Large intestine (tissue), 3 donors: ENCODE measurements at regions not wholly inside any gene's neighbourhood (a gene's known extent, or its start where the extent isn't known, plus 50 kb on each side); places are given as distances from the start of the nearest gene placed in this dataset.

ENCODE experiments used
- DNase-seq, 2 donors: peaks; one replicate each; pipeline versions ENCODE4 v3.0.0 to v3.0.0-alpha.2; 2013
- H3K27ac ChIP-seq: one replicate; pipeline ENCODE4 v1.5.1; 2013; ENCODE audit warnings: low read length
- H3K27me3 ChIP-seq: 2 replicates; pipeline ENCODE4 v1.6.1; 2013; ENCODE audit warnings: low read length; ENCODE audit not compliant: control insufficient read depth, insufficient read depth
- H3K36me3 ChIP-seq: 2 replicates; pipeline ENCODE4 v1.6.1; 2013; ENCODE audit warnings: low read length; ENCODE audit not compliant: control insufficient read depth, insufficient read depth
- H3K4me1 ChIP-seq: one replicate; pipeline ENCODE4 v1.6.1; 2013; ENCODE audit warnings: low read length; ENCODE audit not compliant: control insufficient read depth, insufficient read depth
- H3K4me3 ChIP-seq: one replicate; pipeline ENCODE4 v1.5.1; 2013; ENCODE audit warnings: low read length
- H3K9me3 ChIP-seq: one replicate; pipeline ENCODE4 v1.6.1; 2013; ENCODE audit warnings: mild to moderate bottlenecking, low read depth, low read length, moderate library complexity; ENCODE audit not compliant: control insufficient read depth
- WGBS: methylation state at CpG from one replicate; pipeline ENCODE4 v1.1.5; 2013; ENCODE audit warnings: low lambda C conversion rate; ENCODE audit not compliant: insufficient coverage; 5-methylcytosine and 5-hydroxymethylcytosine counted together

DNA sequence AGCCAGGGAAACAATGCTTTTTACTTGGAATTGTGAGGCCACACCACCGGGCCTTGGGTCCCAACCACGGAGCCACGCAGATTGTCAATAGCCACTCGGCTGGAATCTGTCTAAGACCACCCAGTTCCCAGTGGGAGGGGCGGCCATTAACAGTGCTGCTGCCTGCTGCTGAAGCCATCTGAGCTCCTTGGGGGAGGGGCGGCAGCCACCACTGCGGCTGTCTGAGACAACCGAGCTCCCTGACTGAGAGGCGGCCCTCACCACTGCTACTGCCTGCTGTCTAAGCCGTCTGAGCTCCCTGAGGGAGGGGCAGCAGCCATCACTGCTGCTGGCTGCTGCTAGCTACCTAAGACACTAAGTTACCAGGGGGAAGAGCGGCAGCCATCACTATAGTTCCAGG, 64.3 kb downstream of the DMRTA2 start:
- no peaks in the 10 kb centered on the region for H3K36me3 ChIP-seq

DNA sequence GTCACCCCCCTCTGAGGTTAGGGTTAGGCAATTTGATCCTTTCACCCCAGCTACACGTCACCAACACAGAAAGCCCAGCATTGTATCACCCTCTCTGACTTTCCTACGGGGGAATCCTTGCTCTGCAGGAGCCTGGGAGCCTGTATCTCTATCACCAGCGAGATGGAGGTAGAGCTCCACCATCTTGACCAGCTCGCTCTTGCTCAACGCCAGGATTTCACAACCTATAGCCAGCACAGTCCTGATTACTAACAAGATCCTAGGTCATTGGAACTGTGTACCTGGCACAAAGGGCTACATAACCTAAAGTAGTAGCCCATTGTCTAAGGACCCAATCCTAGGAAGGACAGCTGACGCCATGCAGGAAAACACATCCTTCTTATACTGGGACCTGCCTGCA, 66.1 kb downstream of the DMRTA2 start:
- WGBS = no CpG with 5 or more reads among the region's 6 CpGs
- Histone ChIP-seq H3K27ac (no peak overlapping the region), H3K27me3 (peaks cover 3% of the 10 kb centered on the region), H3K36me3 (no peaks in the 10 kb centered on the region), H3K9me3 (no peaks in the 10 kb centered on the region), H3K4me3 (no peak overlapping the region), H3K4me1 (no peaks in the 10 kb centered on the region)
- DNase-seq = no peak

More for the DNA sequence above, 64.3 kb downstream of the DMRTA2 start:
- Histone ChIP-seq H3K27ac (no peak overlapping the region), H3K4me3 (no peak overlapping the region), H3K4me1 (no peaks in the 10 kb centered on the region), H3K27me3 (peaks cover 3% of the 10 kb centered on the region), H3K9me3 (no peaks in the 10 kb centered on the region)
- WGBS = no CpG with 5 or more reads among the region's 11 CpGs
- no peak for DNase-seq

DNA sequence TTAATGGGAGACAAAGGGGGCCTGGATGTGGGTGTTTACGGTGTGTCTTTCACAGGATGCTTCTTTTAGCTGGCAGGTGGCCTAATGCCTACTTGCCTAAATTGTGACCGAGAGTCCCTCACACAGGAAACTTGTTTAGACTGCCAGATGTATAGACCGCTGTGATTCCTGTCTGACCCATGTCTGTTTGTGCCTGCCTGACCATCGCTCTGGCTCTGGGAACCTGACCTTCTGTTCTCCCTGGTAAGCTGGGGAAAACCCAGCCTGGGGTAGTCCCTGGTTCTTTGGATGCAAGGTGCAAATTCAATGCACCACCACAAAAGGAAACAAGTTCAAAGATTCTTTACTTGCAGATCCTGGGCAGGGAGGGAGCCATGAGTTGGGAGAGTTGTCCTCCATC, 68.4 kb downstream of the DMRTA2 start:
- Histone ChIP-seq H3K27me3 (peaks cover 3% of the 10 kb centered on the region), H3K4me3 (no peak overlapping the region), H3K27ac (no peak overlapping the region), H3K9me3 (no peaks in the 10 kb centered on the region), H3K36me3 (no peaks in the 10 kb centered on the region), H3K4me1 (no peaks in the 10 kb centered on the region)
- no CpG with 5 or more reads among the region's 4 CpGs for WGBS
- DNase-seq = no peak

- Histone ChIP-seq H3K4me3 (no peak overlapping the region), H3K27me3 (peaks cover 5% of the 10 kb centered on the region), H3K9me3 (no peaks in the 10 kb centered on the region), H3K4me1 (no peaks in the 10 kb centered on the region), H3K27ac (no peak overlapping the region), H3K36me3 (no peaks in the 10 kb centered on the region)
- no CpG with 5 or more reads among the region's 2 CpGs for WGBS
- DNase-seq = no peak
These were observed 70.8 kb downstream of the DMRTA2 start for GRCh38 chr1:50352428-50352827.

- H3K4me3 ChIP-seq = no peak overlapping the region
- no peaks in the 10 kb centered on the region for H3K36me3 ChIP-seq
- no peak overlapping the region for H3K27ac ChIP-seq
- DNase-seq = no peak
- H3K4me1 ChIP-seq = no peaks in the 10 kb centered on the region
- no peaks in the 10 kb centered on the region for H3K9me3 ChIP-seq
- peaks cover 5% of the 10 kb centered on the region for H3K27me3 ChIP-seq
- WGBS = no CpG with 5 or more reads among the region's 8 CpGs
These were observed 72.4 kb downstream of the DMRTA2 start for GRCh38 chr1:50350868-50351267.

DNA sequence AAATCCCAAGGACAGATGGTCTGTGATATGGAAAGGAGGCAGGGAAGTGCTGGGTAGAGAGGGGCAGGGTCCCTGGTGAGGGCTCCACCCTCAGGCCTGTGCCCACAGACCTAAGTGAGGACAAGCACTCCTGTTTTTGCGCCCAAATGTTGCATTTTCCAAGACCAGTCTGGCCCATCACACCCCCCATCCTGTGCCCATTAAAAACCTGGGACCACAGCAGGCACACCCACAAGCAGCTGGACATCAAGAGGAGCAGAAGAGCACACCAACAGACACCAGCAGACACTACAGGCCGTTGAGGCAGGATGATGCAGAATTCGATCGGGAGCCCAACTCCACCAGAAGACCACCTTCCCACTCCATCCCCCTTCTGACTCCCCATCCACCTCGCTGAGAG, 72.8 kb downstream of the DMRTA2 start:
- no CpG with 5 or more reads among the region's 5 CpGs for WGBS
- Histone ChIP-seq H3K27ac (no peak overlapping the region), H3K4me1 (no peaks in the 10 kb centered on the region), H3K27me3 (peaks cover 8% of the 10 kb centered on the region), H3K4me3 (no peak overlapping the region), H3K36me3 (no peaks in the 10 kb centered on the region), H3K9me3 (no peaks in the 10 kb centered on the region)
- DNase-seq = no peak

DNA sequence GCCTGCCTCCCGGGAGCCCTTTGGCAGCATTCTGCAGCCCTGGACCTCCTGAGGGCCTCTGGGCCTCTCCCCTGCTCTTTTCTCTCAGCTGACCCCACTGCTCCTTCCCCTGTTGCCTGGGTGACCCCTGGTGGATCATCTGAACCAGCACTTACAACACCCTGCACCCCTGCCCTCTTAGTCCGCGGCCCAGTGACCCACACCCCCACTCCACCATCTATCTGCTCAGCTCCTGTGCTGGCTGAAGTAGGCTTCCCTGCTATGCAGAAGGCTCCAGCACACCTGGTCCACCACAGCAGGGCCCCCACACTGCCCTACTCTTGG, 74.0 kb downstream of the DMRTA2 start:
- Histone ChIP-seq H3K9me3 (no peaks in the 10 kb centered on the region), H3K27ac (no peak overlapping the region), H3K36me3 (no peaks in the 10 kb centered on the region), H3K4me3 (no peak overlapping the region), H3K27me3 (peaks cover 6% of the 10 kb centered on the region), H3K4me1 (no peaks in the 10 kb centered on the region)
- DNase-seq = no peak
- no CpG with 5 or more reads among the region's 3 CpGs for WGBS

- Histone ChIP-seq H3K27ac (no peak overlapping the region), H3K4me3 (no peak overlapping the region), H3K36me3 (no peaks in the 10 kb centered on the region), H3K4me1 (no peaks in the 10 kb centered on the region), H3K27me3 (peaks cover 6% of the 10 kb centered on the region), H3K9me3 (no peaks in the 10 kb centered on the region)
- WGBS = no CpG with 5 or more reads among the region's 5 CpGs
- peak; percentile 53 to 61 for DNase-seq
These were observed 74.6 kb downstream of the DMRTA2 start for GRCh38 chr1:50348449-50349241.

DNA sequence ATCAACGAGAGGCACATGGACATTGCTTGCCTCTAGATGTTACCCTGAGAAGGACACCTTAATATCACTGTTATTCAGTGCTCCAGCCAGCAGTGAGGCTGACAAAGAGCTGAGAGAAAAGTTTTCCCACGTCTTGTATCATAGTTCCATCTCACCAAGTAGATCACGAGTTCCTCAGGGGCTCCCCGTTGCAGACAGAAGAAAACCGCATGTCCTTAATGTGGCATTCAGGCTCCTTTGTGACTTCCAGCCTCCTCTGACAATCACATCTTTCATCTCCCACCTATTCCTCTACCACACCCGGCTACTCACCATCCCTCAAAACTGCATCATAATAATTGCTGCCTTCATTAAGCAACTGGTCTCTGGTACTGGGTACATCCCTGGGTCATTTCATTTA, 75.3 kb downstream of the DMRTA2 start:
- 60% methylated on average over 1 of the region's 6 CpGs for WGBS
- no peaks in the 10 kb centered on the region for H3K36me3 ChIP-seq
- H3K4me3 ChIP-seq = no peak overlapping the region
- H3K9me3 ChIP-seq = no peaks in the 10 kb centered on the region
- H3K27ac ChIP-seq = no peak overlapping the region
- H3K27me3 ChIP-seq = peaks cover 6% of the 10 kb centered on the region
- H3K4me1 ChIP-seq = no peaks in the 10 kb centered on the region
- no peak for DNase-seq

DNA sequence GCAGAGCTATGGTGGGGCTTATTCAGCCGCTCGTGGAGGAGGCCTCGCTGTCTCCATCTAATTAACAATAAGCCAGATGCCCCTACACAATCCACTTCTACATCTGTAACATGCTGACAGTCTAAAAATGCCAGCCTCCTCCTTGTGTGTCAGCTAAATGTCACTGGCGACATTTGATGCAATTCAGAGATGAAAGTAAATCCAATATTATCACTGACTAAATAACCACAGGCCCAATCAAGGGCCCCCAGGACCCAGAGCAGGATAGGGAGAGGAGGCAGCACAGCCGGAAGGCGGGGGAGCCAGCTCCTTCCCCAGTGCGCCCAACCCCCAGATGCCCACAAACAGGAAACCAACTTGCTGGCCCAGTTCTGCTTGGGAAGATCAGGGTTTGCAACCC, 76.6 kb downstream of the DMRTA2 start:
- H3K36me3 ChIP-seq = no peaks in the 10 kb centered on the region
- peaks cover 6% of the 10 kb centered on the region for H3K27me3 ChIP-seq
- H3K4me3 ChIP-seq = no peak overlapping the region
- no peak overlapping the region for H3K27ac ChIP-seq
- DNase-seq = no peak
- no peaks in the 10 kb centered on the region for H3K9me3 ChIP-seq
- no CpG with 5 or more reads among the region's 7 CpGs for WGBS
- no peaks in the 10 kb centered on the region for H3K4me1 ChIP-seq

DNA sequence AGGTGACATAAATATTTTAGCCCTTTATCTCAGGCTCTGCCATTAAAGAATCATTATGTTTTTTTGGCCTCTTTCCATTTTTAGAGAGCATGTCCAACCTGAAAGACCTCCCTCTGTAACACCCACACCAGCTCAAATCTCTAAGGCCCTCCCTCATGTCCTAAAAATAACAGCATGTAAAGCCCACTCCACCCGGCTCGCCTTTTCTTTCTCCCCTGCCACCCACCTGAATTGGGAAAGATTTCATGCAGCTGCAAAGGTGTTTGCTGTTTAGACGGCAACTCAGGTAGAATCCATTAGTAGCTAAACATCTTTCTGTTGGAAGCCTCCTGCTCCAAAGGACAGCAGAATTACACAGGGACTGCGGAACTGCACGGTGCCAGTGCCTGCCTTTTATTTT, 79.9 kb downstream of the DMRTA2 start:
- no peaks in the 10 kb centered on the region for H3K4me1 ChIP-seq
- no peak overlapping the region for H3K27ac ChIP-seq
- no peaks in the 10 kb centered on the region for H3K9me3 ChIP-seq
- peaks cover 7% of the 10 kb centered on the region for H3K27me3 ChIP-seq
- no CpG with 5 or more reads among the region's 5 CpGs for WGBS
- no peak overlapping the region for H3K4me3 ChIP-seq
- no peak for DNase-seq
- H3K36me3 ChIP-seq = no peaks in the 10 kb centered on the region
